WTC11 (cell line): ENCODE measurements at regions not wholly inside any gene's neighbourhood (a gene's known extent, or its start where the extent isn't known, plus 50 kb on each side); places are given as distances from the start of the nearest gene placed in this dataset.

ENCODE experiments used
- ATAC-seq: fragments of 200-7000 bp; cut with Tn5 transposase; 2 replicates; pipeline ENCODE4 v1.10.0; 2021; ENCODE audit warnings: mild to moderate bottlenecking, moderate library complexity
- CTCF ChIA-PET: fragments of 300-600 bp; sonication (Branson Sonifier 250); formaldehyde crosslinking; loops from one replicate; lab custom pipeline; 2021; ENCODE audit warnings: antibody characterized with exemption; lab: Charles Lee
- POLR2A ChIA-PET: fragments of 350-600 bp; sonication (Branson Sonifier 250); formaldehyde crosslinking; loops from one replicate; lab custom pipeline; 2021; ENCODE audit warnings: antibody characterized with exemption; lab: Charles Lee
- DNase-seq: peaks from one replicate; pipeline ENCODE4 v3.0.0; 2021; ENCODE audit warnings: low spot score
- H3K27ac Mint-ChIP-seq: 2 replicates; pipeline ENCODE4 v1.8.0; 2021; ENCODE audit warnings: mixed read lengths
- H3K27me3 Mint-ChIP-seq: 2 replicates; pipeline ENCODE4 v1.8.0; 2021; ENCODE audit warnings: low read depth, mild to moderate bottlenecking, moderate library complexity, mixed read lengths
- H3K36me3 Mint-ChIP-seq: 2 replicates; pipeline ENCODE4 v1.8.0; 2021; ENCODE audit warnings: mixed read lengths
- H3K4me1 Mint-ChIP-seq: 2 replicates; pipeline ENCODE4 v1.8.0; 2022; ENCODE audit warnings: mixed read lengths
- H3K4me3 Mint-ChIP-seq: 2 replicates; pipeline ENCODE4 v1.8.0; 2021; ENCODE audit warnings: mild to moderate bottlenecking, moderate library complexity, mixed read lengths
- H3K9me3 Mint-ChIP-seq: 2 replicates; pipeline ENCODE4 v1.8.0; 2021; ENCODE audit warnings: mixed read lengths
- CREM ChIP-seq: sonication (generic); formaldehyde crosslinking; IDR thresholded peaks from 2 replicates; pipeline ENCODE4 v1.8.1; 2022; ENCODE audit warnings: mild to moderate bottlenecking, missing genetic modification reagents, moderate library complexity
- EMX1 ChIP-seq: fragments of 250-450 bp; sonication (Bioruptor Pico); IDR thresholded peaks from 2 replicates; pipeline ENCODE4 v1.8.0; 2021; ENCODE audit warnings: mild to moderate bottlenecking
- GRHL2 ChIP-seq: fragments of 250-450 bp; sonication (Bioruptor Pico); IDR thresholded peaks from 2 replicates; pipeline ENCODE4 v1.8.0; 2022; ENCODE audit warnings: mild to moderate bottlenecking, moderate library complexity; ENCODE audit not compliant: insufficient replicate concordance, severe bottlenecking
- JAZF1 ChIP-seq: fragments of 250-450 bp; sonication (Bioruptor Pico); IDR thresholded peaks from 2 replicates; pipeline ENCODE4 v1.9.0; 2021; ENCODE audit warnings: moderate library complexity, mild to moderate bottlenecking, inconsistent platforms
- NR2C2 ChIP-seq: sonication (generic); formaldehyde crosslinking; IDR thresholded peaks from 2 replicates; pipeline ENCODE4 v1.8.0; 2022; ENCODE audit warnings: mild to moderate bottlenecking, missing genetic modification reagents
- RELA ChIP-seq: sonication (generic); formaldehyde crosslinking; IDR thresholded peaks from 2 replicates; pipeline ENCODE4 v1.8.1; 2022; ENCODE audit warnings: missing genetic modification reagents, mild to moderate bottlenecking, borderline replicate concordance
- SP1 ChIP-seq: sonication (generic); formaldehyde crosslinking; conservative IDR thresholded peaks from 2 replicates; pipeline ENCODE4 v1.8.1; 2022; ENCODE audit warnings: missing genetic modification reagents
- TEAD1 ChIP-seq: sonication (generic); formaldehyde crosslinking; IDR thresholded peaks from 2 replicates; pipeline ENCODE4 v1.8.0; 2022; ENCODE audit warnings: mild to moderate bottlenecking, missing genetic modification reagents
- TP53 ChIP-seq: sonication (generic); formaldehyde crosslinking; IDR thresholded peaks from 2 replicates; pipeline ENCODE4 v1.8.1; 2023; ENCODE audit warnings: mild to moderate bottlenecking, missing genetic modification reagents
- TF ChIP-seq, protein P1 (sequence below): sonication (generic); formaldehyde crosslinking; IDR thresholded peaks from 2 replicates; pipeline ENCODE4 v1.8.1; 2023; ENCODE audit warnings: mild to moderate bottlenecking, missing genetic modification reagents, moderate library complexity
- TF ChIP-seq, protein P2 (sequence below): sonication (generic); formaldehyde crosslinking; IDR thresholded peaks from 2 replicates; pipeline ENCODE4 v1.8.0; 2023; ENCODE audit warnings: missing genetic modification reagents, mild to moderate bottlenecking, borderline replicate concordance
- TF ChIP-seq, protein P3 (sequence below): sonication (generic); formaldehyde crosslinking; IDR thresholded peaks from 2 replicates; pipeline ENCODE4 v1.8.0; 2022; ENCODE audit warnings: mild to moderate bottlenecking, missing genetic modification reagents
- TF ChIP-seq, protein P4 (sequence below): sonication (generic); formaldehyde crosslinking; IDR thresholded peaks from 2 replicates; pipeline ENCODE4 v1.8.0; 2022; ENCODE audit warnings: missing genetic modification reagents
- TF ChIP-seq, protein P5 (sequence below): sonication (generic); formaldehyde crosslinking; IDR thresholded peaks from 2 replicates; pipeline ENCODE4 v1.8.0; 2022; ENCODE audit warnings: mild to moderate bottlenecking, missing genetic modification reagents
- TF ChIP-seq, protein P6 (sequence below): fragments of 250-450 bp; sonication (Bioruptor Pico); conservative IDR thresholded peaks from 2 replicates; pipeline ENCODE4 v1.9.0; 2021; ENCODE audit warnings: mild to moderate bottlenecking

DNA sequence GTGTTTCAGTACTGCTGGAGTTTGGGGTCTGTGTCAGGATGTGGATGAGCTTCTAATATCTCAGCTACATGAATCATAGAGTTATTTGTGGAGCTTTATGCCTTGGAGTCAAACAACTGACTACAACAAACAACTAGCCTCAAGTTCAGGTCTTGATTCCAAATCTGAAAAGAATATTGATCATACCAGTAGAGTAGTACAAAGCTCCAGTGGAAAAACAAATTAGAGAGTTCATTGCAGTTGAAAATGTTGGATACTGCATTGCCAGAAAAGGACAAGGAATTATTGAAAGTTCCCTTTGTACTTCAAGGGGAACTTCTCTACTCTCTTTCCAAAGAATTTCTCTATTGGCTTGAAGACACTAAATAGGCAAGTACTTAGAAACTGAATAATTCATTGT lies 117.6 kb upstream of the CTTNBP2 start:
- no peak for ATAC-seq
- H3K4me3 Mint-ChIP-seq = no peak overlapping the region
- TF ChIP-seq RELA (CRISPR knock-in tag) = no peak
- no peak for TF ChIP-seq SP1 (CRISPR knock-in tag)
- TF ChIP-seq TP53 (CRISPR knock-in tag) = no peak
- TF ChIP-seq CREM = no peak
- no peak for TF ChIP-seq JAZF1
- TF ChIP-seq EMX1 (CRISPR knock-in tag) = no peak
- TF ChIP-seq, protein P1, sequence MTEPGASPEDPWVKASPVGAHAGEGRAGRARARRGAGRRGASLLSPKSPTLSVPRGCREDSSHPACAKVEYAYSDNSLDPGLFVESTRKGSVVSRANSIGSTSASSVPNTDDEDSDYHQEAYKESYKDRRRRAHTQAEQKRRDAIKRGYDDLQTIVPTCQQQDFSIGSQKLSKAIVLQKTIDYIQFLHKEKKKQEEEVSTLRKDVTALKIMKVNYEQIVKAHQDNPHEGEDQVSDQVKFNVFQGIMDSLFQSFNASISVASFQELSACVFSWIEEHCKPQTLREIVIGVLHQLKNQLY (CRISPR knock-in tag) = no peak
- no peak overlapping the region for H3K27ac Mint-ChIP-seq
- H3K27me3 Mint-ChIP-seq = no peaks in the 10 kb centered on the region
- POLR2A ChIA-PET = no interaction called here
- peaks cover 15% of the 10 kb centered on the region for H3K4me1 Mint-ChIP-seq
- peaks cover under 1% of the 10 kb centered on the region; the same call in 1 of the 2 replicates for H3K9me3 Mint-ChIP-seq
- no peak for DNase-seq
- no peaks in the 10 kb centered on the region; the same call in 1 of the 2 replicates for H3K36me3 Mint-ChIP-seq
- CTCF ChIA-PET = no interaction called here

DNA sequence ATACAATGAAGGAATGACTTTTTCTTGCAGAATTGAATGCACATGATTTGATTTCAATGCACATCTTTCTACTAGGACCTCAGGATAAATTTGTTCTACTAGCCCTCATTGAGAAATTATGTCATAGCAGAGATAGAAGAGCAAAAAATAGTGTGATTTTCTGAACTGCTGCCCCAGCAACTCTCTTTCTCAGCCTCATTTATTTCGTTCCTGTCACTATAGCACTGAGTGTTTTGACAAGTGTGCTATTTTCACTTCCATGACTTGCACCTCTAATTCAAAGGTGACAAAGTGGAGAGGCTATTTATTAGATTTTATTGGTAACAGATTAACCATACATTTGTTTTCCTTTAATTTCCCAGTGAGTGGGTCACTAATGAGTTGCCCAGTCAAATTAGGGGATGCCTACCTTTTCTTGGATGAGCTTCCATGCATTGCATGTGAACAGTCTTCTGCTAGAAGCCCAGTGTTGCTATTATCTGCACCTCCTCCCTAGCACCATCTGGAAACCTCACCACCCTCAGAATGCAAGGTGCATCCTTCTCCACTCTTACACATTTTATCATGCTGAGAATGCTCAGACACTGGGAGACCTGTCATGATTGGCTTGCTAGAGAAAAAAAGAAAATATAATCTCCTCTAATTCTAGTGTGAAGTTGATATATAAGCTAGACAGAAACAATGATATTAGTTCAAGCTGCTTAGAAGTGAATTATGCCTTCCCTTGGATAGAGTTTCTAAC lies 119.6 kb upstream of the CTTNBP2 start:
- Mint-ChIP-seq H3K36me3 (no peaks in the 10 kb centered on the region; the same call in 1 of the 2 replicates), H3K27me3 (no peaks in the 10 kb centered on the region), H3K9me3 (peaks cover 7% of the 10 kb centered on the region; the same call in 1 of the 2 replicates), H3K27ac (no peak overlapping the region), H3K4me1 (peaks cover 16% of the 10 kb centered on the region)
- CTCF ChIA-PET = interaction anchor here (0.6 to 1.8 kb wide), 35 partner anchors 9 to 379 kb away, joined by 3 to 21 read pairs (median 4); partner anchors contain the start of gene CTTNBP2
- DNase-seq (no peak), ATAC-seq (no peak)
- POLR2A ChIA-PET = no interaction called here
- TF ChIP-seq, protein P2, sequence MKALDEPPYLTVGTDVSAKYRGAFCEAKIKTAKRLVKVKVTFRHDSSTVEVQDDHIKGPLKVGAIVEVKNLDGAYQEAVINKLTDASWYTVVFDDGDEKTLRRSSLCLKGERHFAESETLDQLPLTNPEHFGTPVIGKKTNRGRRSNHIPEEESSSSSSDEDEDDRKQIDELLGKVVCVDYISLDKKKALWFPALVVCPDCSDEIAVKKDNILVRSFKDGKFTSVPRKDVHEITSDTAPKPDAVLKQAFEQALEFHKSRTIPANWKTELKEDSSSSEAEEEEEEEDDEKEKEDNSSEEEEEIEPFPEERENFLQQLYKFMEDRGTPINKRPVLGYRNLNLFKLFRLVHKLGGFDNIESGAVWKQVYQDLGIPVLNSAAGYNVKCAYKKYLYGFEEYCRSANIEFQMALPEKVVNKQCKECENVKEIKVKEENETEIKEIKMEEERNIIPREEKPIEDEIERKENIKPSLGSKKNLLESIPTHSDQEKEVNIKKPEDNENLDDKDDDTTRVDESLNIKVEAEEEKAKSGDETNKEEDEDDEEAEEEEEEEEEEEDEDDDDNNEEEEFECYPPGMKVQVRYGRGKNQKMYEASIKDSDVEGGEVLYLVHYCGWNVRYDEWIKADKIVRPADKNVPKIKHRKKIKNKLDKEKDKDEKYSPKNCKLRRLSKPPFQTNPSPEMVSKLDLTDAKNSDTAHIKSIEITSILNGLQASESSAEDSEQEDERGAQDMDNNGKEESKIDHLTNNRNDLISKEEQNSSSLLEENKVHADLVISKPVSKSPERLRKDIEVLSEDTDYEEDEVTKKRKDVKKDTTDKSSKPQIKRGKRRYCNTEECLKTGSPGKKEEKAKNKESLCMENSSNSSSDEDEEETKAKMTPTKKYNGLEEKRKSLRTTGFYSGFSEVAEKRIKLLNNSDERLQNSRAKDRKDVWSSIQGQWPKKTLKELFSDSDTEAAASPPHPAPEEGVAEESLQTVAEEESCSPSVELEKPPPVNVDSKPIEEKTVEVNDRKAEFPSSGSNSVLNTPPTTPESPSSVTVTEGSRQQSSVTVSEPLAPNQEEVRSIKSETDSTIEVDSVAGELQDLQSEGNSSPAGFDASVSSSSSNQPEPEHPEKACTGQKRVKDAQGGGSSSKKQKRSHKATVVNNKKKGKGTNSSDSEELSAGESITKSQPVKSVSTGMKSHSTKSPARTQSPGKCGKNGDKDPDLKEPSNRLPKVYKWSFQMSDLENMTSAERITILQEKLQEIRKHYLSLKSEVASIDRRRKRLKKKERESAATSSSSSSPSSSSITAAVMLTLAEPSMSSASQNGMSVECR (CRISPR knock-in tag) = no peak
- TF ChIP-seq, protein P3, sequence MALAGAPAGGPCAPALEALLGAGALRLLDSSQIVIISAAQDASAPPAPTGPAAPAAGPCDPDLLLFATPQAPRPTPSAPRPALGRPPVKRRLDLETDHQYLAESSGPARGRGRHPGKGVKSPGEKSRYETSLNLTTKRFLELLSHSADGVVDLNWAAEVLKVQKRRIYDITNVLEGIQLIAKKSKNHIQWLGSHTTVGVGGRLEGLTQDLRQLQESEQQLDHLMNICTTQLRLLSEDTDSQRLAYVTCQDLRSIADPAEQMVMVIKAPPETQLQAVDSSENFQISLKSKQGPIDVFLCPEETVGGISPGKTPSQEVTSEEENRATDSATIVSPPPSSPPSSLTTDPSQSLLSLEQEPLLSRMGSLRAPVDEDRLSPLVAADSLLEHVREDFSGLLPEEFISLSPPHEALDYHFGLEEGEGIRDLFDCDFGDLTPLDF = no peak
- no peak for TF ChIP-seq TEAD1 (CRISPR knock-in tag)
- TF ChIP-seq NR2C2 (CRISPR knock-in tag) = no peak
- TF ChIP-seq, protein P4, sequence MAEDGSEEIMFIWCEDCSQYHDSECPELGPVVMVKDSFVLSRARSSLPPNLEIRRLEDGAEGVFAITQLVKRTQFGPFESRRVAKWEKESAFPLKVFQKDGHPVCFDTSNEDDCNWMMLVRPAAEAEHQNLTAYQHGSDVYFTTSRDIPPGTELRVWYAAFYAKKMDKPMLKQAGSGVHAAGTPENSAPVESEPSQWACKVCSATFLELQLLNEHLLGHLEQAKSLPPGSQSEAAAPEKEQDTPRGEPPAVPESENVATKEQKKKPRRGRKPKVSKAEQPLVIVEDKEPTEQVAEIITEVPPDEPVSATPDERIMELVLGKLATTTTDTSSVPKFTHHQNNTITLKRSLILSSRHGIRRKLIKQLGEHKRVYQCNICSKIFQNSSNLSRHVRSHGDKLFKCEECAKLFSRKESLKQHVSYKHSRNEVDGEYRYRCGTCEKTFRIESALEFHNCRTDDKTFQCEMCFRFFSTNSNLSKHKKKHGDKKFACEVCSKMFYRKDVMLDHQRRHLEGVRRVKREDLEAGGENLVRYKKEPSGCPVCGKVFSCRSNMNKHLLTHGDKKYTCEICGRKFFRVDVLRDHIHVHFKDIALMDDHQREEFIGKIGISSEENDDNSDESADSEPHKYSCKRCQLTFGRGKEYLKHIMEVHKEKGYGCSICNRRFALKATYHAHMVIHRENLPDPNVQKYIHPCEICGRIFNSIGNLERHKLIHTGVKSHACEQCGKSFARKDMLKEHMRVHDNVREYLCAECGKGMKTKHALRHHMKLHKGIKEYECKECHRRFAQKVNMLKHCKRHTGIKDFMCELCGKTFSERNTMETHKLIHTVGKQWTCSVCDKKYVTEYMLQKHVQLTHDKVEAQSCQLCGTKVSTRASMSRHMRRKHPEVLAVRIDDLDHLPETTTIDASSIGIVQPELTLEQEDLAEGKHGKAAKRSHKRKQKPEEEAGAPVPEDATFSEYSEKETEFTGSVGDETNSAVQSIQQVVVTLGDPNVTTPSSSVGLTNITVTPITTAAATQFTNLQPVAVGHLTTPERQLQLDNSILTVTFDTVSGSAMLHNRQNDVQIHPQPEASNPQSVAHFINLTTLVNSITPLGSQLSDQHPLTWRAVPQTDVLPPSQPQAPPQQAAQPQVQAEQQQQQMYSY (CRISPR knock-in tag) = no peak
- TF ChIP-seq GRHL2 (CRISPR knock-in tag) = no peak
- TF ChIP-seq, protein P5, sequence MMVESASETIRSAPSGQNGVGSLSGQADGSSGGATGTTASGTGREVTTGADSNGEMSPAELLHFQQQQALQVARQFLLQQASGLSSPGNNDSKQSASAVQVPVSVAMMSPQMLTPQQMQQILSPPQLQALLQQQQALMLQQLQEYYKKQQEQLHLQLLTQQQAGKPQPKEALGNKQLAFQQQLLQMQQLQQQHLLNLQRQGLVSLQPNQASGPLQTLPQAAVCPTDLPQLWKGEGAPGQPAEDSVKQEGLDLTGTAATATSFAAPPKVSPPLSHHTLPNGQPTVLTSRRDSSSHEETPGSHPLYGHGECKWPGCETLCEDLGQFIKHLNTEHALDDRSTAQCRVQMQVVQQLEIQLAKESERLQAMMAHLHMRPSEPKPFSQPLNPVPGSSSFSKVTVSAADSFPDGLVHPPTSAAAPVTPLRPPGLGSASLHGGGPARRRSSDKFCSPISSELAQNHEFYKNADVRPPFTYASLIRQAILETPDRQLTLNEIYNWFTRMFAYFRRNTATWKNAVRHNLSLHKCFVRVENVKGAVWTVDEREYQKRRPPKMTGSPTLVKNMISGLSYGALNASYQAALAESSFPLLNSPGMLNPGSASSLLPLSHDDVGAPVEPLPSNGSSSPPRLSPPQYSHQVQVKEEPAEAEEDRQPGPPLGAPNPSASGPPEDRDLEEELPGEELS (CRISPR knock-in tag) = no peak
- TF ChIP-seq, protein P6, sequence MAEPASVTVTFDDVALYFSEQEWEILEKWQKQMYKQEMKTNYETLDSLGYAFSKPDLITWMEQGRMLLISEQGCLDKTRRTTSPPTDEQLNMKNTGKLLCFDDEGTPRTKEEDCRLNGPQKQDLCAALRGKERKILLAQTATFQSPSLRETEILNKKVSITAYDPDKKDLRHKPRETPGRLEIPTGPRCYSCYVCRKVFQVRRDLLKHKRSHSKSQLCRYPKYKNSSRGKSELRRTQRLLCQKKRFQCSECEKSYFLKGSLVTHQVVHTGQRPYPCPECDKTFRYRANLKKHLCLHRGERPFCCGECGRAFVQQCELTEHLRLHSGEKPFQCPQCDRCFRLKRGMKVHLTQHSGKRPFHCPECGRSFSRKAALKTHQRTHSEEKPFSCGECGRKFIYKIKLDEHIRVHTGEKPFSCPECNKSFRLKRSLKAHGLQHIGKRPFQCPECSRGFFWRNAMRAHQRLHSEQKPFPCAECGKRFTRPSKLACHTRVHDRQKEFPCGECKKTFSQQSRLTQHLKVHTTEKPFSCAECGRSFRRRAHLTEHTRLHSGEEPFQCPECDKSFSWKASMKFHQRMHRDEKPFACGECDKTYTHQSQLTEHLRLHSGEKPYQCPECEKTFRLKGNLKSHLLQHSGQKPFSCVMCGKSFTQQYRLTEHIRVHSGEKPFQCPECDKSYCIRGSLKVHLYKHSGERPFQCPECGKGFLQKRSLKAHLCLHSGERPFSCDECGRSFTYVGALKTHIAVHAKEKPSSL (CRISPR knock-in tag) = no peak
- TF ChIP-seq, all 79 proteins: peak for 0
- H3K4me3 Mint-ChIP-seq = no peak overlapping the region
